ENCODE measurements at regions not wholly inside any gene's neighbourhood (a gene's known extent, or its start where the extent isn't known, plus 50 kb on each side); places are given as distances from the start of the nearest gene placed in this dataset.

- Histone ChIP-seq H3K79me2 (ENCODE audit: control insufficient read depth in 1 of 2, insufficient read depth in 2 of 2, low read length in 2 of 2) (no peaks in the 10 kb centered on the region), H3K23me2 (ENCODE audit: low read depth, low read length) (no peaks in the 10 kb centered on the region), H2AK5ac (ENCODE audit: low read depth, low read length) (no peak overlapping the region), H2BK120ac (replicated peaks; ENCODE audit: low read depth, low read length) (no peak overlapping the region), H3K27ac (ENCODE audit: low read depth, low read length) (no peak overlapping the region), H3K18ac (ENCODE audit: extremely low read depth, low read length) (no peak overlapping the region), H4K5ac (ENCODE audit: insufficient read length, low read depth, low read length) (no peak overlapping the region), H3K56ac (replicated peaks; ENCODE audit: insufficient read length, low read depth, low read length) (no peak overlapping the region), H3K23ac (ENCODE audit: insufficient read length) (no peak overlapping the region), H2BK5ac (ENCODE audit: low read depth, low read length) (no peak overlapping the region), H3K14ac (ENCODE audit: insufficient read length) (no peak overlapping the region), H4K20me1 (replicated peaks in 1 of 2; ENCODE audit: control insufficient read depth in 1 of 2, insufficient read depth in 2 of 2, low read length in 2 of 2) (peaks cover 0 to 2% of the 10 kb centered on the region in 2 experiments), H3K27me3 (replicated peaks in 1 of 4; ENCODE audit: control insufficient read depth in 3 of 4, extremely low read depth in 1 of 4, insufficient read depth in 3 of 4, low read length in 3 of 4) (no peaks in the 10 kb centered on the region), H3K4me3 (ENCODE audit: extremely low read depth in 1 of 4, insufficient read depth in 2 of 4, low read depth in 3 of 4, low read length in 4 of 4) (no peak overlapping the region), H3K4me1 (replicated peaks in 1 of 4; ENCODE audit: control insufficient read depth in 3 of 4, insufficient read depth in 4 of 4, low read length in 3 of 4) (no peaks in the 10 kb centered on the region), H4K8ac (ENCODE audit: extremely low read depth, insufficient read depth, low read length) (no peak overlapping the region), H3K79me1 (ENCODE audit: low read depth, low read length) (no peaks in the 10 kb centered on the region), H3K36me3 (ENCODE audit: control insufficient read depth in 2 of 4, insufficient read depth in 4 of 4, low read length in 3 of 4) (no peaks in the 10 kb centered on the region), H3K9me3 (ENCODE audit: insufficient read depth in 2 of 2, low read depth in 1 of 2, low read length in 1 of 2) (peaks cover 41 to 59% of the 10 kb centered on the region in 2 experiments), H2AFZ (ENCODE audit: low read length) (no peak overlapping the region), H3K4ac (replicated peaks; ENCODE audit: insufficient read length, low read depth, low read length) (no peak overlapping the region), H2BK15ac (ENCODE audit: low read length) (no peak overlapping the region), H3K4me2 (ENCODE audit: insufficient read depth in 1 of 2, low read depth in 2 of 2, low read length in 2 of 2) (no peak overlapping the region), H2BK12ac (ENCODE audit: low read depth, low read length) (no peak overlapping the region), H3K9ac (replicated peaks in 1 of 4; ENCODE audit: extremely low read depth in 1 of 4, low read depth in 3 of 4, low read length in 3 of 4) (no peak overlapping the region), H4K91ac (replicated peaks; ENCODE audit: insufficient read length, low read length) (no peak overlapping the region), H2BK20ac (ENCODE audit: low read length) (no peak overlapping the region)
- DNase-seq (ENCODE audit: low read depth in 1 of 2, low spot score in 2 of 2) (no peak), FAIRE-seq (no peak)
- no peak for TF ChIP-seq JUND (IDR thresholded peaks at IDR 0.05; ENCODE audit: low read length)
- TF ChIP-seq BRCA1 (IDR thresholded peaks at IDR 0.05; ENCODE audit: low read depth, low read length) = no peak
- TF ChIP-seq HDAC2 (IDR thresholded peaks at IDR 0.05; ENCODE audit: borderline replicate concordance in 1 of 2, low read depth in 2 of 2, low read length in 2 of 2) = no peak
- no peak for TF ChIP-seq KDM4A (IDR thresholded peaks at IDR 0.05; ENCODE audit: low read depth, low read length, severe bottlenecking)
- no peak for TF ChIP-seq ASH2L (IDR thresholded peaks at IDR 0.05; ENCODE audit: low read length)
- TF ChIP-seq EGR1 (IDR thresholded peaks at IDR 0.05; ENCODE audit: borderline replicate concordance, low read depth, low read length) = no peak
- TF ChIP-seq EP300 (IDR thresholded peaks at IDR 0.05; ENCODE audit: borderline replicate concordance in 1 of 2, low read depth in 2 of 2, low read length in 2 of 2) = no peak
- no peak for TF ChIP-seq SP4 (IDR thresholded peaks at IDR 0.05; ENCODE audit: low read length)
- no peak for TF ChIP-seq SIN3A (conservative IDR thresholded peaks at IDR 0.05 in 1 of 2, IDR thresholded peaks at IDR 0.05 in 1 of 2; ENCODE audit: low read depth in 1 of 2, low read length in 2 of 2)
- 79% methylated on average over 2 of the region's 2 CpGs; no CpG with 5 or more reads in 1 of the 2 experiments for WGBS, 2 experiments (ENCODE audit: extremely low coverage in 1 of 2, insufficient coverage in 1 of 2, insufficient read length in 1 of 2, insufficient replicate concordance in 2 of 2, low coverage in 1 of 2, low lambda C conversion rate in 2 of 2, missing lambda C conversion rate in 1 of 2)
- CTCF ChIA-PET (ENCODE audit: partially characterized antibody) = no interaction called here
- POLR2A ChIA-PET (ENCODE audit: partially characterized antibody) = no interaction called here
Measured at GRCh38 chr5:178784391-178784790, 53.9 kb upstream of the ZNF354A start.

All from H1 (cell line).